ENCODE measurements at regions not wholly inside any gene's neighbourhood (a gene's known extent, or its start where the extent isn't known, plus 50 kb on each side); places are given as distances from the start of the nearest gene placed in this dataset.
A peak's percentile ranks its signal among the peaks of the same experiment; 100 is the strongest.
"Not testable (repeated sequence)": the region's sequence is repeated elsewhere in the genome, so short reads cannot be mapped to it uniquely, and the experiment has no call there.

GRCh38 chr4:26185436-26185835, 135.4 kb upstream of the RBPJ start:
- DNase-seq, result no peak

GRCh38 chr4:26191353-26191752, 129.5 kb upstream of the RBPJ start:
- DNase-seq, result no peak

DNA sequence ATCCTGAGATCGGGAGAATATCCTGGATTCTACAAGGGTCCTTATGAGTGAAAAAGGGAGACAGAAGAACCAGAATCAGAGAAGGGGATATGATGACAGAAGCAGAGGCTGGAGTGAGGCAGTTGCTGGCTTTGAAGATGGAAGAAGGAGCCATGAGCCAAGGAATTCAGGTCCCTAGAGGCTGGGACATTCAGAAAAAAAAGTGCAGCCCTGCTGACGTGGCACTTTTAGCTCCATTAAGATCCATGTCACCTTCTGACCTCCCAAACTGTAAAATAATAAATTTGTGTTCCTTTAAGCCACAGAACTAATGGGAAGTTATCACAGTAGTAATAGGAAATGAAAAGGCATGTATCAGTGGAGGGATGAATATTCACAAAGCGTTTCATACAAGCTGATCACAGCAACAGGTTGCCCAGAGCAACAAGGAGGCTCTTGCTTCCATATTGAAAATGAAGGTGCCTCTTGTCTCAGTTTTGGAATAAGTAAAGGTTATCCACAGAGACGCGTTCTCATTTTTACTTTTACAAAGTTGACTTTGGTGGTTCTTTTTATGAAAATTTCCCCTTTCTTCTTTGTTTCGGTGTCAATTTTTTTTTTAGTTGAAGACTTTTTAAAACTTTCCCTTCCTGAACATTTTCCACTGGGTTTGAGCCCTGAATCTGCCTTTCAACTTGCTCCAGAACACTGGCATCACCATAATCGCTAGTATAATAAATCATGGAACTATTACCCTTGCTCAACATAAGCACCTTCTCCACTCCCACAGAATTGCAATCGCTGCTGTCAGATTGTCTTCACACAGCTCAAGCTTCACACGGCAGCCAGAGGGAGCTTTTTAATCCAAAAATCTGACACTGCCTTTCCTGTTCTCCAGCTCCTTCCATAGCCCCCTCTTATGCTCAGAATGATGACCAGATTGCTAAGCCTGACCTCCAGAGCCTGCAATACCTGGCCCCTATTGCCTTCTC, 127.6 kb upstream of the RBPJ start:
- no peak for DNase-seq

- DNase-seq, result no peak
Observed at GRCh38 chr4:26194764-26195163, 126.0 kb upstream of the RBPJ start.

DNA sequence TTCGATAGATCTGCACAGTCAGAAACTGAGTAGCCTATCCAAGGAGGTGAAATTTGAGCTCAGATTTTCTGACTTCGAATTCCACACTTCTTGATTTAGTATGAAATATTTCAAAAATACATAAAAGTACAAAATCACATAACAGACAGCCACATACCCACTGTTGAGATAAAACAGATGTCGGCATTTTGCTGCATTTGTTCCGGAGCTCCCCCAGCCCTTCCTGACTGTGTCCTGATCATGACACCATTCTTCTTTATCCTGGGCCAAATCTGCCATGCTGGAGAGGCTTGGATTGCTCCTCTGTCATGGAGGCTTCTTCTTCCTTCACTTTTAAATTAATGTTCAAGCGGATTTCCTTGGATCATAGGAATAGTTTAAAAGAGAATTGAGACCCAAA, 124.2 kb upstream of the RBPJ start:
- DNase-seq, result no peak

GRCh38 chr4:26197018-26197779, 123.6 kb upstream of the RBPJ start:
- peak; percentile 75 for DNase-seq

DNA sequence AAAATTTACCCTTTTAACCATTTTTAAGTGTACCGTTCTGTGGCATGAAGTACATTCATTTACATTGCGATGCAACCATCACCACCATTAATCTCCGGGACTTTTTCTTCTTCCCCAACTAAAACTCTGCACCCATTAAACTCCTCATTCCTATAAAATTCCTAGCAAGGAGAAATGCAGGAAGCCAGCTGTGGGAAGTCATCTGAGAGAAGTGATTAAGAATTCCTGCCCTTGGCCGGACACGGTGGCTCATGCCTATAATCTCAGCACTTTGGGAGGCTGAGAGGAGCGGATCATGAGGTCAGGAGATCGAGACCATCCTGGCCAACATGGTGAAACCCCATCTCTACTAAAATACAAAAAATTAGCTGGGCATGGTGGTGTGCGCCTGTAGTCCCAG, 121.9 kb upstream of the RBPJ start:
- DNase-seq, result not testable (repeated sequence)

DNA sequence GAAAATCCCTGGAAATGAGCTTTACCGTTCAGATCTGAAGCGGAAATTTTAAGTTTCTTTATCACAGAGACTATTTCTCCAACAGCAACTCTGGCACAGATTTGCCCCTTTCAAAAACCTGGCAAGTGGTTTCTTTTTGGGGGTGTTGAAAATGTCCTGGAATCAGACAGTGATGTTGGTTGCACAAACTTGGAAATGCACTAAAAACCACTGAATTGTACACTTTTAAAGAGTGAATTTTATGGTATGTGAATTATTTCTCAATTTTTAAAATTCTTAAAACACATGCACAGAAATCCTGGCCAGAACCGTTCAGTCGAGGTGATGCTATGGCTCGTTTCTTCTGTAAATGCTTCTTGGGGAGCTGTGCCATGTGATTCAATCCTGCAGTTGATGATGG, 121.2 kb upstream of the RBPJ start:
- no peak for DNase-seq

GRCh38 chr4:26201120-26201519, 119.7 kb upstream of the RBPJ start:
- no peak for DNase-seq

DNA sequence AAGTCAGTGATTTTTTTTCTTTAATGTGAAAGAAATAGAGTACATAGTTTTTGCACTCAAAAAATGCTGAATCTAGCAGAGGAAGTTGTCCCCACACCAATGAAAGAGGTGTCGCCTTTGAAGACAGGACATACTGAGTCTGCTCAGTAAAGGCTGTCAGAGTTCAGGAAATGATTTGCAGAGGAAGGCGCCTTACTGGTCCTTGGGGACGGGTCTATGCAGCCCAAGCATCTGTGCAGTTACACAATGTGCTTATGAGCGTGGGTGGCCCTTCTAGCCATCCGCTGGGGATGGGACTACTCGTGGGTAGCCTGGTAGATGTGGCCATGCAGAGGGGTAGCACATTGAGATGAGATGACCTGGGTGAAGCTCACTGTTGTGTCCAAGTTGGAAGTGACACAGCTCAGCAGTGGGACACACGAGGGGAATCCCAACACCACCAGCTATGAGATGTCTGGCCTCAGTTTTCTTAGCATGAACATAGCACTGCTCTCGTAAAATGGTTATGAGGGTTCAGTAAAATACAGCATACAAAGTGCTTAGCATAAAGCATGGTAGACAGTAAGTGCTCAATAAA, 116.5 kb upstream of the RBPJ start:
- peak; percentile 48 for DNase-seq

DNA sequence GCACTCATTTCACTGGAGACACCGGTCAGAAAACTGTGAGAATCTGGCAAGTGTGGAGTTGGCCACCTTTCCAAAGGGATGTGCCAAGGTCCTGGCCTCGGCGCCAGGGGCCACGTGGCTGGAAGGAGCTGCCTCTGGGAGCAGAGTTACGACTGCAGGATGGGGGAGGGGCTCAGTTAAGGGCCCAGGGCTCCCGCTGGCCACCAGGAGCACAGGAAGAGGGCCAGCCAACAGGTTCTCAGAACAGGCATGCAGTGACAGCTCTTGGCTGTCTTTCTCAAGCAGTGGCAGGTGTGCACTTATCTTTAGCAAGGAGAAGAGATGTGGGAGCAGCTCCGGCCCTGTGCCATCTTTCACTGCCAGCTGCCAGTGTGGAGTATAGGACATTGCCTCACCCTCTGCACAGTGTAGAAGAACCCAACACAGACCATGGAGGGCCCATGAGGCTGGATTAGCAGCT, 115.9 kb upstream of the RBPJ start:
- DNase-seq, result no peak

GRCh38 chr4:26206339-26206738, 114.5 kb upstream of the RBPJ start:
- no peak for DNase-seq

GRCh38 chr4:26206999-26207398, 113.8 kb upstream of the RBPJ start:
- DNase-seq, result no peak

GRCh38 chr4:26207631-26208030, 113.2 kb upstream of the RBPJ start:
- no peak for DNase-seq

DNA sequence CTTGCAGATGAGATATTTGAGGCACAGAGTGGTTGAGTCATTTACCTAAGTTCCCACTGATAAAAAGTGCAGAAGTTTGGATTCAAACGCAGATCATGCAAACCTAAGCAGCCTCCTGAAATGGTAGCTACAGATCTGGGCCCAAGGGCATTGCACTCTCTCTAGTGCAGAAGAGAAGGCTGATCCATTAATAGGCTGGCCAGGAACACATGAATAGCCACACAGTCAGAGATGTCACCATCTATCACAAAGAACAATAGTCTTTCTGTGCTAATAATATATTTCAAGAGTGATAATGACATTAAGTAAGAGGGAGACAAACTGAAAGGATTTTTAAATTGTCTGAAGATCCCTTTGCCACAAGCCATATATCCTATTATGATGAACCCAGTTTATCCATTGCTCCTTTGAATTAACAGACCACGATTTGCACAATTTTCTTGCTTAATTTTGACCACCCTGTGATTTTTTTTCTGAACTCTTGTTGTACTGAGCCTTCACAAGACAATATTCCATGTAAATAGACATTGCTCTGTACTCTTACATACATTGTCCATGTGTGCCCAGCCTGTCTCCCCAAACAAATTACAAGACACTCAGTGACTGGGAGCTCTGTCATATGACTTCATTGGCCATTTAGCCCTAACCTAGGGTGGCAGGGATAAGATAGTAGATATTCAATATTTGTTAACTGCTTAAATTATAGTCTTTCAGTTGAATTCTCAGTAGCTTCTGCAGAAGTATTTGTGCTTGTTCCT, 112.4 kb upstream of the RBPJ start:
- DNase-seq, result no peak

DNA sequence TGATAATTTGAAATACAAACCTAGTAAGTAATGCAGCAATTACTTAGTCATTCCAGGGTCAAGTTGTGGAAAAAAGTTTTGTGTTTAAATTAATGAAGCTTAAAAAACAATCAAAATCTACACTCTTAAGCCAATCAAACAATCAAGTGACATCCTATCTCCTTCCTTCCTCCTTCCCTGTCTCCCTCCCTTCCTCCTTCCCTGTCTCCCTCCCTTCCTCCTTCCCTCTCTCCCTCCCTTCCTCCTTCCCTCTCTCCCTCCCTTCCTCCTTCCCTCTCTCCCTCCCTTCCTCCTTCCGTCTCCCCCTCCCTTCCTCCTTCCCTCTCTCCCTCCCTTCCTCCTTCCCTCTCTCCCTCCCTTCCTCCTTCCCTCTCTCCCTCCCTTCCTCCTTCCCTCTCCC, 111.4 kb upstream of the RBPJ start:
- not testable (repeated sequence) for DNase-seq

DNA sequence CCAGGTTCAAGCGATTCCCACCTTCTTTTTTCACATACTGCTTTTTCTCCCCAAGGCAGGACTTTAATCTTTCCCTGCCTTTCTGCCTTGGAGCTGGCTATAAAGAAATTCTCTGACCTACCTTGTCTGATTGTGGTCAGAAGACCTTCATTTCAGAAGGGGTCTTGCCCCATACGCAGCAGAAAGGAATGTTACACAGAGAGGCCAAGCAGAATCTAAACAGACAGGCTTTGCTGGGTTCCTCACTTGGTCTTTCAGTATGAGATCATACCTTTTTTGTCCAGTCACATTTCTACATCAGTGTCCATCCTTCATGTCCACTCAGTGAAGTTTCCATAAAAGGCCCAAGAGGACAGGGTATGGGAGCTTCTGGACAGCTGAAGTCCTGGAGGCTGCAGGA, 108.3 kb upstream of the RBPJ start:
- no peak for DNase-seq

DNA sequence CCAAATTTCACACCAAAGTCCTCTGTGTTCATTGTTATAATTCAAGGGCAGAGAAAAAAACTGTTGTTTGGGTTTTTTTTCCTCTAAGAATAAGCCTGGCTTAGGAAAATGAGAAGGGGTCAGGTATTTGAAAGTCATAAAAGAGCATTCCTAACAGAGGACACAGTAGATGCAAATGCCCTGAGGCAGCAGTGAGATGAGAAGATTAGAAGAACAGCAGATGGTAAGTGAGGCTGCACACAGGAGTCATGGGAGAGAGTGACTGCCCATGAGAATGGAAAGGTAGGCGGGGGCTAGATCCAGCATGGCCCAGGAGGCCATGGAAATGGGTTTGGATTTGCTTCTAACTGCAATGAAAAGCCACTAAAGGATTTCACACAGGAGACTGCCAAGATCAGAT, 107.5 kb upstream of the RBPJ start:
- DNase-seq, result no peak

- DNase-seq, result no peak
Observed at GRCh38 chr4:26214994-26215393, 105.8 kb upstream of the RBPJ start.

DNA sequence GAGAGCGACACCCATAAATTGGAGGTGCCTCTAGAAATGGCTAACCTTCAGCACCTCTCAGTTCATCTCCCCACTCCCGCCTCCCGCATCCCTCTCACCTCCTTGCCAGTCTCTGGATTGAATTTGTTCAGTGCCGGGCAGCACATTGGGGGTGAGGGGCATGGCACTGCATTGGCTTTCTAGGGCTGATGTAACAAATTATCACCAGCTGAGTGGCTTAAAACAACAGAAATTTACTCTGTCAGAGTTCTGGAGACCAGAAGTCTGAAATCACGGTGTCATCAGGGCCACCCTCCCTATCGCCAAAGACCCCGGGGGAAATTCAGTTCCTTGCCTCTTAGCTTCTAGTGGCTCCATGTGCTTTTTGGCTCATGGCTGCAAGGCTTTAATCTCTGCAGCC, 105.1 kb upstream of the RBPJ start:
- no peak for DNase-seq

DNA sequence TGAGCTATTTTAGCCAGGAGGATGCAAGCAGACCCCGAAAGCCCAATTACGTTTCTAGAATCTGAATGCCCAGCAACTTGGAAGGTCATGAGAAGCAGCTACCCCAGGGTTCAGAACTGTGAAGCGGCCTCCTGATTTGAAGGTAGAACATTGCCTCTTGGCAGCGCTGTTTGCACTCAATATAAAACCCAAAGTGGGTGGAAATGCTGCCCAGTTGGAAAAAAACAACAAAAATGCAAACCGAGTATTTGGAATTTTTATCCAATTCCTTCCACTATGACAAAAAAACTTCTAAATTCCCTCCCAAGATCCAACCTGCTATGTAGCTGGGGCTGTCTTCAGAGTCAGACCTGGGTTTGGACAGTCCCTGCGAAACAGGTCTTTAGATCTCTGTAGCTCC, 103.3 kb upstream of the RBPJ start:
- DNase-seq, result no peak

GRCh38 chr4:26217961-26218676, 102.7 kb upstream of the RBPJ start:
- DNase-seq, result no peak
